ENCODE measurements at regions not wholly inside any gene's neighbourhood (a gene's known extent, or its start where the extent isn't known, plus 50 kb on each side); places are given as distances from the start of the nearest gene placed in this dataset.

- TF ChIP-seq EZH2 (IDR thresholded peaks at IDR 0.05): no peak
- no peak for TF ChIP-seq FOXP2 (optimal IDR thresholded peaks at IDR 0.05; ENCODE audit: control extremely low read depth, extremely low read length, insufficient read depth)
- TF ChIP-seq POLR2AphosphoS5 (IDR thresholded peaks at IDR 0.05; ENCODE audit: borderline replicate concordance, low read depth, low read length): no peak
- no peaks in the 10 kb centered on the region for H3K36me3 ChIP-seq (ENCODE audit: insufficient read depth, low read length)
- H3K9ac ChIP-seq (ENCODE audit: insufficient read length): no peak overlapping the region
- no peak overlapping the region for H3K4me3 ChIP-seq
- no peaks in the 10 kb centered on the region for H3K9me3 ChIP-seq (ENCODE audit: low read depth, low read length)
- DNase-seq (ENCODE audit: low read depth, low spot score): no peak
- H3K27ac ChIP-seq: no peak overlapping the region
Observed at GRCh38 chr7:46178661-46179060, 257.6 kb upstream of the IGFBP3 start.

GRCh38 chr7:46177821-46178220 is 256.7 kb upstream of the IGFBP3 start:
- no peak overlapping the region for H3K9ac ChIP-seq (ENCODE audit: insufficient read length)
- no peak overlapping the region for H3K27ac ChIP-seq
- no peak for DNase-seq (ENCODE audit: low read depth, low spot score)
- no peak overlapping the region for H3K4me3 ChIP-seq
- H3K9me3 ChIP-seq (ENCODE audit: low read depth, low read length): no peaks in the 10 kb centered on the region
- TF ChIP-seq FOXP2 (optimal IDR thresholded peaks at IDR 0.05; ENCODE audit: control extremely low read depth, extremely low read length, insufficient read depth) (no peak), EZH2 (IDR thresholded peaks at IDR 0.05) (no peak), POLR2AphosphoS5 (IDR thresholded peaks at IDR 0.05; ENCODE audit: borderline replicate concordance, low read depth, low read length) (no peak)
- no peaks in the 10 kb centered on the region for H3K36me3 ChIP-seq (ENCODE audit: insufficient read depth, low read length)

GRCh38 chr7:46175221-46175620 is 254.1 kb upstream of the IGFBP3 start:
- Histone ChIP-seq H3K36me3 (ENCODE audit: insufficient read depth, low read length) (no peaks in the 10 kb centered on the region), H3K9me3 (ENCODE audit: low read depth, low read length) (no peaks in the 10 kb centered on the region), H3K27ac (no peak overlapping the region), H3K4me3 (no peak overlapping the region), H3K9ac (ENCODE audit: insufficient read length) (no peak overlapping the region)
- no peak for DNase-seq (ENCODE audit: low read depth, low spot score)
- TF ChIP-seq POLR2AphosphoS5 (IDR thresholded peaks at IDR 0.05; ENCODE audit: borderline replicate concordance, low read depth, low read length) (no peak), FOXP2 (optimal IDR thresholded peaks at IDR 0.05; ENCODE audit: control extremely low read depth, extremely low read length, insufficient read depth) (no peak), EZH2 (IDR thresholded peaks at IDR 0.05) (no peak)

- H3K27ac ChIP-seq: no peak overlapping the region
- H3K9ac ChIP-seq (ENCODE audit: insufficient read length): no peak overlapping the region
- no peak overlapping the region for H3K4me3 ChIP-seq
- TF ChIP-seq FOXP2 (optimal IDR thresholded peaks at IDR 0.05; ENCODE audit: control extremely low read depth, extremely low read length, insufficient read depth) (no peak), POLR2AphosphoS5 (IDR thresholded peaks at IDR 0.05; ENCODE audit: borderline replicate concordance, low read depth, low read length) (no peak), EZH2 (IDR thresholded peaks at IDR 0.05) (no peak)
- no peak for DNase-seq (ENCODE audit: low read depth, low spot score)
- no peaks in the 10 kb centered on the region for H3K9me3 ChIP-seq (ENCODE audit: low read depth, low read length)
- no peaks in the 10 kb centered on the region for H3K36me3 ChIP-seq (ENCODE audit: insufficient read depth, low read length)
Observed at GRCh38 chr7:46174196-46174580, 253.1 kb upstream of the IGFBP3 start.

- DNase-seq (ENCODE audit: low read depth, low spot score): no peak
- no peak for TF ChIP-seq POLR2AphosphoS5 (IDR thresholded peaks at IDR 0.05; ENCODE audit: borderline replicate concordance, low read depth, low read length)
- Histone ChIP-seq H3K27ac (no peak overlapping the region), H3K9ac (ENCODE audit: insufficient read length) (no peak overlapping the region), H3K9me3 (ENCODE audit: low read depth, low read length) (no peaks in the 10 kb centered on the region), H3K4me3 (no peak overlapping the region), H3K36me3 (ENCODE audit: insufficient read depth, low read length) (no peaks in the 10 kb centered on the region)
Observed at GRCh38 chr7:46173476-46174195, 252.6 kb upstream of the IGFBP3 start.

GRCh38 chr7:46170792-46171191 is 249.7 kb upstream of the IGFBP3 start:
- Histone ChIP-seq H3K27ac (no peak overlapping the region), H3K9me3 (ENCODE audit: low read depth, low read length) (no peaks in the 10 kb centered on the region), H3K4me3 (no peak overlapping the region), H3K9ac (ENCODE audit: insufficient read length) (no peak overlapping the region), H3K36me3 (ENCODE audit: insufficient read depth, low read length) (no peaks in the 10 kb centered on the region)
- no peak for TF ChIP-seq FOXP2 (optimal IDR thresholded peaks at IDR 0.05; ENCODE audit: control extremely low read depth, extremely low read length, insufficient read depth)
- TF ChIP-seq POLR2AphosphoS5 (IDR thresholded peaks at IDR 0.05; ENCODE audit: borderline replicate concordance, low read depth, low read length): no peak
- TF ChIP-seq EZH2 (IDR thresholded peaks at IDR 0.05): no peak
- DNase-seq (ENCODE audit: low read depth, low spot score): no peak

GRCh38 chr7:46170021-46170420 is 248.9 kb upstream of the IGFBP3 start:
- Histone ChIP-seq H3K9me3 (ENCODE audit: low read depth, low read length) (no peaks in the 10 kb centered on the region), H3K4me3 (no peak overlapping the region), H3K36me3 (ENCODE audit: insufficient read depth, low read length) (no peaks in the 10 kb centered on the region), H3K9ac (ENCODE audit: insufficient read length) (no peak overlapping the region), H3K27ac (no peak overlapping the region)
- TF ChIP-seq POLR2AphosphoS5 (IDR thresholded peaks at IDR 0.05; ENCODE audit: borderline replicate concordance, low read depth, low read length): no peak
- TF ChIP-seq FOXP2 (optimal IDR thresholded peaks at IDR 0.05; ENCODE audit: control extremely low read depth, extremely low read length, insufficient read depth): no peak
- TF ChIP-seq EZH2 (IDR thresholded peaks at IDR 0.05): no peak
- no peak for DNase-seq (ENCODE audit: low read depth, low spot score)

- TF ChIP-seq EZH2 (IDR thresholded peaks at IDR 0.05) (no peak), FOXP2 (optimal IDR thresholded peaks at IDR 0.05; ENCODE audit: control extremely low read depth, extremely low read length, insufficient read depth) (no peak), POLR2AphosphoS5 (IDR thresholded peaks at IDR 0.05; ENCODE audit: borderline replicate concordance, low read depth, low read length) (no peak)
- Histone ChIP-seq H3K9me3 (ENCODE audit: low read depth, low read length) (no peaks in the 10 kb centered on the region), H3K9ac (ENCODE audit: insufficient read length) (no peak overlapping the region), H3K36me3 (ENCODE audit: insufficient read depth, low read length) (no peaks in the 10 kb centered on the region), H3K27ac (no peak overlapping the region), H3K4me3 (no peak overlapping the region)
- no peak for DNase-seq (ENCODE audit: low read depth, low spot score)
Observed at GRCh38 chr7:46169384-46169755, 248.3 kb upstream of the IGFBP3 start.

Data from SK-N-MC (cell line).